Right lobe of liver (tissue), 6 donors: ENCODE measurements at regions not wholly inside any gene's neighbourhood (a gene's known extent, or its start where the extent isn't known, plus 50 kb on each side); places are given as distances from the start of the nearest gene placed in this dataset.

Experiments
- ATAC-seq, 4 donors: fragments of 200-7000 bp; cut with Tn5 transposase; one replicate each; pipeline ENCODE4 v1.9.1; 2020; ENCODE audit warnings: mild to moderate bottlenecking in 4 of 4, moderate library complexity in 4 of 4
- DNase-seq, 3 donors: peaks; one replicate each; pipeline ENCODE4 v3.0.0-alpha.2; 2020
- H3K27ac ChIP-seq, 3 donors: fragments of 200-600 bp; one replicate each; pipeline ENCODE4 v1.8.0; 2022
- H3K27me3 ChIP-seq, 2 donors: fragments of 200-600 bp; one replicate each; pipeline ENCODE4 v1.8.0; 2022
- H3K36me3 ChIP-seq, 4 donors: fragments of 200-600 bp; sonication (generic) in 1 of 4; one replicate each; pipeline versions ENCODE4 v1.5.1 to v1.8.0; 2017 to 2022; ENCODE audit warnings: control low read depth in 1 of 4
- H3K4me1 ChIP-seq, 4 donors: fragments of 200-600 bp; sonication (generic) in 1 of 4; one replicate each; pipeline versions ENCODE4 v1.5.1 to v1.8.0; 2017 to 2022; ENCODE audit warnings: control low read depth in 1 of 4
- H3K4me3 ChIP-seq, 3 donors: fragments of 200-600 bp; one replicate each; pipeline ENCODE4 v1.8.0; 2022
- H3K9me3 ChIP-seq, 4 donors: fragments of 200-600 bp; sonication (generic) in 1 of 4; one replicate each; pipeline versions ENCODE4 v1.5.1 to v1.8.0; 2017 to 2022; ENCODE audit warnings: control low read depth in 1 of 4
- POLR2A ChIP-seq: fragments of 450-650 bp; IDR thresholded peaks from one replicate; pipeline ENCODE4 v1.6.1; 2017; ENCODE audit warnings: antibody characterized with exemption, mild to moderate bottlenecking
- WGBS: methylation state at CpG from one replicate; pipeline ENCODE4 v1.1.6; 2018; ENCODE audit warnings: low coverage, low lambda C conversion rate; ENCODE audit not compliant: insufficient coverage; ENCODE audit errors: missing lambda C conversion rate; 5-methylcytosine and 5-hydroxymethylcytosine counted together
- intact Hi-C, 2 donors: fragments of 100-400 bp; cut with DNase I; formaldehyde crosslinking; loops; one replicate each; pipeline versions ENCODE4 v1.11.2 to v1.14.1; 2022
- TF ChIP-seq, protein P1 (sequence below), 4 donors: fragments of 200-600 bp in 3 of 4; fragments of 450-650 bp in 1 of 4; IDR thresholded peaks; one replicate each; pipeline versions ENCODE4 v1.5.1 to v1.8.0; 2016 to 2022; ENCODE audit warnings: antibody characterized with exemption in 4 of 4, mild to moderate bottlenecking in 2 of 4
- donor health status: DM: no; HTN: yes; CAD: no.
- donor health status: DM: no; HTN: no; CAD: no.
- donor health status: DM: no; HTN: no; CAD: no.
- donor health status: DM: no; HTN: yes; CAD: no.
- donor health status: DM: no; HTN: yes; CAD: no.

DNA sequence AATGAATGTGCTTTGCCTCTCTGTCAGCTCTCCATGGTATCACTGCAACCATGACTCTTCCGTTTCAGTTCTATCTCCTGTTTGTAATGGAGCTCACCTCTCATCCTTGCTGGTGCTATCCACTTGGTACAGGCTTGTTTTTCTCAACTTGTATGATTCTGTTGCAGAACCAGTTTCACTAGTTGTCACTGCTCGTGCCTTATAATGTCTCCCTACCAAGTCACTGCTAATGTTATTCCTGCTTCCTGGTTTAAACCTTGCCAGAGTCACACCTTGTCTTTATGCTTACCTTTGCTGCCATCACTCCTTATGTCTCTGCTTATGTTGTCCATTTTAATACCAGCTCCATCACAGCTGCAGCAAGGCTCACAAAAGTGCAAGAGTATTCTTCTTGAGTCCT is 1191.0 kb upstream of the LRRTM1 start:
- ATAC-seq: no peak
- 28% methylated on average over 2 of the region's 2 CpGs for WGBS
- Histone ChIP-seq H3K4me3 (no peak overlapping the region), H3K27ac (no peak overlapping the region), H3K4me1 (no peaks in the 10 kb centered on the region), H3K9me3 (no peaks in the 10 kb centered on the region), H3K27me3 (no peaks in the 10 kb centered on the region), H3K36me3 (no peaks in the 10 kb centered on the region)
- DNase-seq: no peak
- TF ChIP-seq POLR2A: no peak
- TF ChIP-seq, protein P1, sequence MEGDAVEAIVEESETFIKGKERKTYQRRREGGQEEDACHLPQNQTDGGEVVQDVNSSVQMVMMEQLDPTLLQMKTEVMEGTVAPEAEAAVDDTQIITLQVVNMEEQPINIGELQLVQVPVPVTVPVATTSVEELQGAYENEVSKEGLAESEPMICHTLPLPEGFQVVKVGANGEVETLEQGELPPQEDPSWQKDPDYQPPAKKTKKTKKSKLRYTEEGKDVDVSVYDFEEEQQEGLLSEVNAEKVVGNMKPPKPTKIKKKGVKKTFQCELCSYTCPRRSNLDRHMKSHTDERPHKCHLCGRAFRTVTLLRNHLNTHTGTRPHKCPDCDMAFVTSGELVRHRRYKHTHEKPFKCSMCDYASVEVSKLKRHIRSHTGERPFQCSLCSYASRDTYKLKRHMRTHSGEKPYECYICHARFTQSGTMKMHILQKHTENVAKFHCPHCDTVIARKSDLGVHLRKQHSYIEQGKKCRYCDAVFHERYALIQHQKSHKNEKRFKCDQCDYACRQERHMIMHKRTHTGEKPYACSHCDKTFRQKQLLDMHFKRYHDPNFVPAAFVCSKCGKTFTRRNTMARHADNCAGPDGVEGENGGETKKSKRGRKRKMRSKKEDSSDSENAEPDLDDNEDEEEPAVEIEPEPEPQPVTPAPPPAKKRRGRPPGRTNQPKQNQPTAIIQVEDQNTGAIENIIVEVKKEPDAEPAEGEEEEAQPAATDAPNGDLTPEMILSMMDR (IDR thresholded peaks at IDR 0.05): no peak
- intact Hi-C loops: no loop called here

DNA sequence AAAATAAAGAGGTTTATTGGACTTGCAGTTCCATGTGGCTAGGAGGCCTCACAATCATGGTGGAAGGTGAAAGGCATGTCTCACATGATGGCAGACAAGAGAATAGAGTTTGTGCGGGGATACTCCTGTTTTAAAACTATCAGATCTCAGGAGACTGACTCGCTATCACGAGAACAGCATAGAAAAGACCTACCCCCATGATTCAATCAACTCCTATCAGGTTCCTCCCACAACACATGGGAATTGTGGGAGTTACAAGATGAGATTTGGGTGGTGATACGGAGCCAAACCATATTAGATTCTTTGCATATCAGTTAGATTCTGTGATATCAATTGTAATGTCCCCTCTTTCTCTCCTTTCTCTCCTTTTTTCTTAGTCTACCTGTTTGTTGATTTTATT is 1178.7 kb upstream of the LRRTM1 start:
- intact Hi-C loops: no loop called here
- 50% methylated on average over 3 of the region's 4 CpGs for WGBS
- ATAC-seq: no peak
- no peaks in the 10 kb centered on the region for H3K27me3 ChIP-seq
- no peaks in the 10 kb centered on the region for H3K4me1 ChIP-seq
- H3K4me3 ChIP-seq: no peak overlapping the region
- no peak for TF ChIP-seq POLR2A
- TF ChIP-seq, protein P1 (IDR thresholded peaks at IDR 0.05): no peak
- H3K36me3 ChIP-seq: no peaks in the 10 kb centered on the region
- H3K9me3 ChIP-seq: no peaks in the 10 kb centered on the region
- DNase-seq: no peak
- H3K27ac ChIP-seq: no peak overlapping the region

DNA sequence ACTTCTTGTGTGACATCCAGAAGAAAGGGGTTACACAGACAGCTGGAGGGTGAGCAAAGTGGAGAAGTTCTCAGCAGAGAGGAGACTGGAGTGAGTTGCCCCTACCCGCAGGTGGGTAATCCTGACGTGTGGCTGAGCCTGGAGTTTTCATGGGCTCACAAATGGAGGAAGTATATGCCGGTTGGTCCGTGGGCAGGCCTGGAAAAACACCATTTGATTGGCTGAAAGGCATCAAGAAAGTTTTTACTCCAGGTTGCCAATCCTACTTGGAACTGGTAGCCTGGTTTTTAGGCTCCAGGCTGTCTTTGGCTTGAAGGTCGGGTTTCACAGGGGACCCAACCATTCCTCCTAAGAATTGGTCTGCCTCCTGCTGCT is 1177.4 kb upstream of the LRRTM1 start:
- 86% methylated on average over 2 of the region's 5 CpGs for WGBS
- ATAC-seq: no peak
- H3K27me3 ChIP-seq: no peaks in the 10 kb centered on the region
- DNase-seq: peak in 1 of 3 donors; percentile 35
- H3K4me3 ChIP-seq: no peak overlapping the region
- no peaks in the 10 kb centered on the region for H3K4me1 ChIP-seq
- TF ChIP-seq POLR2A: no peak
- H3K27ac ChIP-seq: no peak overlapping the region
- no peaks in the 10 kb centered on the region for H3K36me3 ChIP-seq
- H3K9me3 ChIP-seq: no peaks in the 10 kb centered on the region
- intact Hi-C loops: no loop called here

DNA sequence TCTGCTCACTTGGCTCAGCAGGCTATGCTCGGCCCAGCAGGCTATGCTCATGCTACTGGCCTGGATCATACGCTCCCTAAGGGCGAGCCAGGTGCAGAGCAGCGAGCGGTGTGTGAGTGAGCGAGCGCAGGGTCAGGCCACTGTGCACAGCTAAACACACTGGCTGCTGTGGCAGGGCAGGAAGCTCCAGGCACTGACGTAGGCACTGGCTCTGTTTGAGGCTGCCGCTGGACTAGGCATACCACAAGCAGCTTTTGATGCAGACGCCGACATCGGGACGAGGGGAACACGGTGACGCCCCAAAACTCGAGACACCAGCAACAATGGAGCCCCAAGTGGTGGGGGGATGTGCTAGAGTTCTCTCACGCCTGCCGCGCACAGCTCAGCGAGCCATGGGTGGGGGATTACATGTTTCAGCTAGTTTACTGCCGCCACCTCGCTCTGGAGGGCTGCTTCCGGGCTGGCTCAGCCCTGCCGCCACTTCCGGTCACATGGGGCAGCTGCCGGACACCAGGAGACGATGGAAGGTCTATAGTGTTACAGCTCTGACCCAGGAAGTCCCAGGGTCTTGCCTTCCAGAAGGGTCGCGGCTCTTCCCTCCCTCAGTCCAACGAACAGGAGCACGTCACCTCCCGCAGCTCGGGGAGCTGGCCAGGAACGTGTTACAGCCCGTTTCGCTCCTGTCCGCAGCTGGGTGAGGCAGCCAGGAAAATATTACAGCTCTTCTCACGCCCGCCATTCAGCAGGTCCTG is 1176.9 kb upstream of the LRRTM1 start:
- peak in 2 of 3 donors; percentile 14 to 56 for DNase-seq
- Histone ChIP-seq H3K9me3 (no peaks in the 10 kb centered on the region), H3K27me3 (no peaks in the 10 kb centered on the region), H3K4me3 (no peak overlapping the region), H3K4me1 (no peaks in the 10 kb centered on the region), H3K36me3 (no peaks in the 10 kb centered on the region), H3K27ac (no peak overlapping the region)
- TF ChIP-seq, protein P1 (IDR thresholded peaks at IDR 0.05): no peak
- no peak for TF ChIP-seq POLR2A
- peak in 2 of 4 donors; percentile 17 to 29 for ATAC-seq
- intact Hi-C loops: no loop called here
- WGBS: 82% methylated on average over 8 of the region's 39 CpGs

DNA sequence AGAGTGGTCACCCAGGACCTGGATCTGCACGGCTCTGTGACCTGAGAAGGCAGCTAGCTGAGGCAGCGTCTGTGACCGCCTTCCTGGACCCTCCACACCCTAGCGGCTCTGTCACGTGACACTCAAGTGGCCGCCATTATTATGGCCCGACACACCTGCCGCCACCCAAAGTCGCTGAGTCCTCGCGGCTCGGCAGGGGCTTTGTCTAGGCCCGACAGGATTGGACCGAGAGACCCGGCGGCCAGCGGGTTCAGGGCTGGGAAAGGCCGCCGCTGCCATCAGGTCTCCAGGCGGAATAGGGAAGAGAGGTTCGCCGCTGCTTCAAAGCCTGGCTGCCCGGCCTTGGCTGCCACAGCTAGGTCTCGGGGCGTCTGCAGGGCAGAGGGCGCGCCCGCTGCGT is 1162.5 kb upstream of the LRRTM1 start:
- Histone ChIP-seq H3K27me3 (no peaks in the 10 kb centered on the region), H3K4me3 (no peak overlapping the region), H3K4me1 (no peaks in the 10 kb centered on the region), H3K36me3 (no peaks in the 10 kb centered on the region), H3K9me3 (no peaks in the 10 kb centered on the region), H3K27ac (no peak overlapping the region)
- intact Hi-C loops: no loop called here
- WGBS: no CpG with 5 or more reads among the region's 29 CpGs
- DNase-seq: peak in 2 of 3 donors; percentile 16 to 50
- TF ChIP-seq POLR2A: no peak
- TF ChIP-seq, protein P1 (IDR thresholded peaks at IDR 0.05): no peak
- peak in 1 of 4 donors; percentile 39 for ATAC-seq
